Brain microvascular endothelial cell (primary cell): ENCODE measurements at regions not wholly inside any gene's neighbourhood (a gene's known extent, or its start where the extent isn't known, plus 50 kb on each side); places are given as distances from the start of the nearest gene placed in this dataset.
"Not testable (repeated sequence)": the region's sequence is repeated elsewhere in the genome, so short reads cannot be mapped to it uniquely, and the experiment has no call there.

Experiments used
- DNase-seq: peaks from one replicate; pipeline ENCODE4 v3.0.0-alpha.2; 2020
- H3K27ac ChIP-seq: fragments of 250-450 bp; sonication (Bioruptor Pico); 2 replicates; pipeline ENCODE4 v1.5.1; 2020; ENCODE audit warnings: mild to moderate bottlenecking, moderate library complexity
- H3K27me3 ChIP-seq: fragments of 250-450 bp; sonication (Bioruptor Pico); replicated peaks from 2 replicates; pipeline ENCODE4 v1.5.1; 2020; ENCODE audit warnings: mild to moderate bottlenecking
- H3K36me3 ChIP-seq: fragments of 250-450 bp; sonication (Bioruptor Pico); replicated peaks from 2 replicates; pipeline ENCODE4 v1.5.1; 2020; ENCODE audit warnings: mild to moderate bottlenecking
- H3K4me3 ChIP-seq: 2 replicates; pipeline ENCODE4 v1.5.1; 2011; ENCODE audit warnings: low read depth, mild to moderate bottlenecking, control low read depth, low read length, moderate library complexity
- in situ Hi-C: cut with HindIII; loops from 2 replicates; pipeline ENCODE4 v1.10.0; 2017; ENCODE audit warnings: low sequenced_read_pairs, low pct_ligation_motif_present
- TF ChIP-seq, protein P1 (sequence below): IDR thresholded peaks from 2 replicates; pipeline ENCODE4 v1.5.1; 2011; ENCODE audit warnings: low read depth, mild to moderate bottlenecking, moderate library complexity, low read length, control low read depth, inconsistent platforms; ENCODE audit errors: missing control alignments

DNA sequence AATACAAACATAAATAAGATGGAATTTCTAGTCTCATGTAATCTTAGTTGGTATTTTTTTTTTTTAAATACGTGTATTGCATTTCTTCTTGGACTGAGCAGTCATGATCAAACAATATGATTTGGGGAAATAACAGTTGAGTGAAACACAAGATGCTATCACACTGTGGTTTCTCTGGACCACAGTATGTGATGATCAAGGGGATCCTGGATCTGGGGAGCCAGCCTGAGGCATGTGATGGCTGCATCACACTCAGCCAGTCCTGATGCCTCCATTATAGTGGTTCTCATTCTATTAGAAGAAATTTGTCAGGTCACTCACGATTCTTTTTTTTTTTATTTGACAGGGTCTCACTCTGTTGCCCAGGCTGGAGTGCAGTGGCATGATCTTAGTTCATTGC lies 495.9 kb upstream of the POT1 start:
- Histone ChIP-seq H3K36me3 (no peaks in the 10 kb centered on the region), H3K4me3 (no peak overlapping the region), H3K27me3 (no peaks in the 10 kb centered on the region), H3K27ac (no peak overlapping the region)
- in situ Hi-C loops = no loop called here
- DNase-seq = no peak
- TF ChIP-seq, protein P1, sequence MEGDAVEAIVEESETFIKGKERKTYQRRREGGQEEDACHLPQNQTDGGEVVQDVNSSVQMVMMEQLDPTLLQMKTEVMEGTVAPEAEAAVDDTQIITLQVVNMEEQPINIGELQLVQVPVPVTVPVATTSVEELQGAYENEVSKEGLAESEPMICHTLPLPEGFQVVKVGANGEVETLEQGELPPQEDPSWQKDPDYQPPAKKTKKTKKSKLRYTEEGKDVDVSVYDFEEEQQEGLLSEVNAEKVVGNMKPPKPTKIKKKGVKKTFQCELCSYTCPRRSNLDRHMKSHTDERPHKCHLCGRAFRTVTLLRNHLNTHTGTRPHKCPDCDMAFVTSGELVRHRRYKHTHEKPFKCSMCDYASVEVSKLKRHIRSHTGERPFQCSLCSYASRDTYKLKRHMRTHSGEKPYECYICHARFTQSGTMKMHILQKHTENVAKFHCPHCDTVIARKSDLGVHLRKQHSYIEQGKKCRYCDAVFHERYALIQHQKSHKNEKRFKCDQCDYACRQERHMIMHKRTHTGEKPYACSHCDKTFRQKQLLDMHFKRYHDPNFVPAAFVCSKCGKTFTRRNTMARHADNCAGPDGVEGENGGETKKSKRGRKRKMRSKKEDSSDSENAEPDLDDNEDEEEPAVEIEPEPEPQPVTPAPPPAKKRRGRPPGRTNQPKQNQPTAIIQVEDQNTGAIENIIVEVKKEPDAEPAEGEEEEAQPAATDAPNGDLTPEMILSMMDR = no peak

DNA sequence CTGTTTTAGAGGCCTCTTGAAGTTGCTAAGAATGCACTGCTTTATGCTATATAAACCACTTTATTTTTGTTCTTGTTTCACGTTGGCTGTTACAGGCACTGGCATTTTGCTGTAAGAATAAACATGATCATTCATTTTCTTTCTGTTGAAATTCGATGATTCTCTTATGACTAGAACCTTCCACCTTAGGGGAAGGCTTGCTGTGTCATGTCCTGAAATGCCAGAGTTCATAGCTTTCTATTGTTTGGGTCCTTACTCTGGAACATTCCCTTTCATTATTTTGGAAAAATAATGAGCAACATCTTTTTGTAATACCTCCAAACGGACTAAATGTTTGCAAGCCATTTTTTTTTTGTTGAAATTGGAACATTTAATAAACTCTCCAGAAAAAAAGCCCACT lies 495.1 kb upstream of the POT1 start:
- Histone ChIP-seq H3K27me3 (no peaks in the 10 kb centered on the region), H3K27ac (no peak overlapping the region), H3K36me3 (no peaks in the 10 kb centered on the region), H3K4me3 (no peak overlapping the region)
- in situ Hi-C loops = no loop called here
- TF ChIP-seq, protein P1 = no peak
- DNase-seq = no peak

DNA sequence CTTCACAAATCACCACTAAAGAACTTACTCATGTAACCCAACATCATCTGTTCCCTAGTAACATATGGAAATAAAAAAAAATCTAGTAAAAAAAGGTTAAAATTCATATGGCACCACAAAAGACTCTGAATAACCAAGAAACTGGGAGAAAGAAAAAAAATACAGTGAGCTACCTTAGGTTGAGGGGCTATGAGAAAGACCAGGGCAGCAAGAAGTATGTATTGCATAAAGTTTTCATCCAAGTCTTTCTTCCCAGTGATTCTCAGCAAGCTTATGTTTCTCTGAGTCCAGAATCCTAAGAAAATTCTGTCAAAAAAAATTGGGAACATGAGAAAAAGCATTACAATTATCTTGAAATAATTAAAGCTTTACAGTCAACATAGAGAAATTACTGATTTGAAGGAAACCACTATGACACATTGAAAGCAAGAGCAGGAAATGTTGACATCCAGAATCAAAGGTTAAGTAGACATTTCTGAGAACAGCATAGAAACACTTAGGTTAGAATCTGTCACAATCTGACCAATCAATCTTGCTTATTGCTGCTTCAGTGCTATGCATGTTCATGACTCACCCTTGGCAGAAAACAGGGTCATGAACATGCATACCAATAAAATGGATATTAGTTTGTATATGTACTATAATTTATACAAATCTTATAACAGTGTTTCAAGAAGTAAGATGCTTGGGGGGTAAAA lies 494.0 kb upstream of the POT1 start:
- DNase-seq = peak; percentile 57
- H3K27me3 ChIP-seq = no peaks in the 10 kb centered on the region
- no peaks in the 10 kb centered on the region for H3K36me3 ChIP-seq
- H3K4me3 ChIP-seq = no peak overlapping the region
- TF ChIP-seq, protein P1 = no peak
- peak overlapping the region; percentile 39 for H3K27ac ChIP-seq
- in situ Hi-C loops = no loop called here

DNA sequence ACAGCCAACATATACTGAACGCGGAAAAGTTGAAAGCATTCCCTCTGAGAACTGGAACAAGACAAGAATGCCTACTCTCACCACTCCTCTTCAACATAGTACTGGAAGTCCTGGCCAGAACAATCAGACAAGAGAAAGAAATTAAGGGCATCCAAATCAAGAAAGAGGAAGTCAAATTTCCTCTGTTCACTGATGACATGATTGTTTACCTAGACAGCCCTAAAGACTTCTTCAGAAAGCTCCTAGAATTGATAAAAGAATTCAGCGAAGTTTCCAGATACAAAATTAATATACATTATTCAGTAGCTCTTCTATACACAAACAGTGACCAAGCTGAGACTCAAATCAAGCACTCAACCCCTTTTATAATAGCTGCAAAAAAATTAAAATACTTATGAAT lies 491.8 kb upstream of the POT1 start:
- DNase-seq, H3K27ac ChIP-seq, H3K36me3 ChIP-seq, H3K4me3 ChIP-seq, in situ Hi-C loops, H3K27me3 ChIP-seq: not testable (repeated sequence)

DNA sequence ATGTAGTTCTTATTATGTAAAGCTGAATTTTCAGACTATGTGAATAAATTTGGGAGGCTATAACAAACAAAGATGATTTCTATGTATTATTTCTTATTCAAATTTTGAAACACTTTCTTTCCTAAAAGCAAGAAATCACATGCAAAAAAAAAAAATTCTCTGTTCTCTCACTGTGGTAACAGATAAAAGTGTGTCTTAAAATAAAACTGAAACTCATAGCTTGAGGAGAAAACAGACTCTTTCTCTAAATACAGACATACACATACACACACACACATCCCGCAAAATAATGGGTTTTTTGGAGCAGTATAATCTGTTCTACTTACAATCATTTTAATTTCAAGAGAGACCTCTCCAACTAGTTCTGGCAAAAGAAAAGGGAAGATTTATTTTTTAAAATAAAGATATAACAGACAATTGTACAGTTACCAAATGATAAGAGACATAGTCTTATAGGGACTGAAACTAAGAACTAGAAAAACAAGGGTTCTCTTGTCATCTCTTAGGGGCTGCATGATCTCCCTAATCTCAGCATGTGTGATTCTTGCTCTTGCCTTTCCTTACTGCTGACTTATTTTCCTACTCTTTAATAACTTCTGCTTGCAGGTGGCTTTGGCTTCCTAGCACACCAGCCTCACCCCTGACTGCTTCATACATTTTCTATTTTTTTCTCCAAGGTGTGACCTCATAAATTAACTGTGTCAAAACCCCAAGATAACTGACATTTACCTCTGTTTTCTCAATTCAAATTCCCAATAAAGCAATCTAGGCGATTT lies 483.5 kb upstream of the POT1 start:
- TF ChIP-seq, protein P1 = no peak
- in situ Hi-C loops = no loop called here
- no peak overlapping the region for H3K27ac ChIP-seq
- DNase-seq = no peak
- no peaks in the 10 kb centered on the region for H3K36me3 ChIP-seq
- H3K27me3 ChIP-seq = no peaks in the 10 kb centered on the region
- no peak overlapping the region for H3K4me3 ChIP-seq

DNA sequence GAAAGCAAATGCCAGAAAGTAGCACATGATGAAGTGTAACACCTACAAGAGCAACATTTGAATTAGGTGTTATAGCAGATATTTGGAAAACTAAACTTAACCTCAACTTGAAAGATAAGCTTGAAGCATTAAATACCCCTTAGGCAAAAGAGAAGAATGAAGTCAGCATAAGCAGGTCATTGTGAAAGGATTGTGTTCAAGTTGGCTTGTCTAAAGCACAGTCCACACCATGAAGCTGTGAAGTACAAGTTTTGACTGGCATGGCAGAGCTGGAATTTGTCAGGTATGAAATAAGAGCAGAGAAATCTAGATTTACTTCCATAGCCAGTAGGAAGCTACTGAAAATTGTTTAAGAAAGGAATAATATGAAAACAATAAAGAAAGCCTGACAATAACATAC lies 480.3 kb upstream of the POT1 start:
- Histone ChIP-seq H3K27me3 (no peaks in the 10 kb centered on the region), H3K36me3 (no peaks in the 10 kb centered on the region), H3K4me3 (no peak overlapping the region), H3K27ac (no peak overlapping the region)
- no peak for DNase-seq
- TF ChIP-seq, protein P1 = no peak
- in situ Hi-C loops = no loop called here
